T follicular helper cell (primary cell): ENCODE measurements at regions not wholly inside any gene's neighbourhood (a gene's known extent, or its start where the extent isn't known, plus 50 kb on each side); places are given as distances from the start of the nearest gene placed in this dataset.

Source experiments
- DNase-seq: peaks from one replicate; pipeline ENCODE4 v3.0.0-alpha.2; 2020; ENCODE audit warnings: low read depth

DNA sequence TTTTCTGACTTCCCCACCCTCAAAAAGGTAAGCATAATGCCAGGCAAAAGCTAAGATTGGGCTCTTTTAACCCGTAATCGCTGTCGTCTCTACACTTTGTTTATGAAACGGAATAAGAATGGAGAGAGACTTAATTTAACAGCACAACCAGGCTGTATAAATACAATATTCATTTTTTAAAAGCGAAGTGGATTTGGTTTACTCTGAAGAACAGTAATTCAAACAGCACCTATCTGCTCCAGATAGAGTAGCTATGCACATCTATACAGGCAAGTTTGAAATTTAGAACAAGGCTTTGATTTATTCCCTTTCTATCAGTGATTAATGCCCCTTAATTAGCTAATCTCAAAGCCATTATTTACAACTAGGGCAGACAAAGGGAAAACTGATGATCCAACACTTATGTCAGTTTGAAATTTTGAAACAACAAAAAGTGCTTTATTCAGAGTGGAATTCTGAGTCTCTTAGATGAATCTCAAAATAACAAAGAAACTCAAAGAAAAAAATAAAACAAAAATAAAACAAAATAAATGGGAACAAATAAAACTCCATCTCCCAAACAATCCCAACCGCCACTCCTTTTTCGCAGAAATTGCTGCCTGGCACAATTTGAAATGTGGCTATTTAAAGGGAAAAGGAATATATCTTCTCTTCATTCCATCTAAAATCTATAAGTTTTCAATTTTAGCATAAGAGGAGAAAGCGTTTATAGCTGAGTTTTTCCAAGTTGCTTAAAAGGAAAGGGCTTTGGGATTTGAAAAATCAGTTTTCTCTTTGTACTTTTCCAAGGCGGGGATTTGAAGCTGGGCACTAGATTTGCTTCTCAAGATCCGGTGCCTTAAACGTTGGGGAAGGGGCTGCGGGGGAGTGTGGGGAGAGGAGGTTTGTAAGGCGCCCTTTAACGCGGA, 298.6 kb downstream of the PARP8 start:
- no peak for DNase-seq

DNA sequence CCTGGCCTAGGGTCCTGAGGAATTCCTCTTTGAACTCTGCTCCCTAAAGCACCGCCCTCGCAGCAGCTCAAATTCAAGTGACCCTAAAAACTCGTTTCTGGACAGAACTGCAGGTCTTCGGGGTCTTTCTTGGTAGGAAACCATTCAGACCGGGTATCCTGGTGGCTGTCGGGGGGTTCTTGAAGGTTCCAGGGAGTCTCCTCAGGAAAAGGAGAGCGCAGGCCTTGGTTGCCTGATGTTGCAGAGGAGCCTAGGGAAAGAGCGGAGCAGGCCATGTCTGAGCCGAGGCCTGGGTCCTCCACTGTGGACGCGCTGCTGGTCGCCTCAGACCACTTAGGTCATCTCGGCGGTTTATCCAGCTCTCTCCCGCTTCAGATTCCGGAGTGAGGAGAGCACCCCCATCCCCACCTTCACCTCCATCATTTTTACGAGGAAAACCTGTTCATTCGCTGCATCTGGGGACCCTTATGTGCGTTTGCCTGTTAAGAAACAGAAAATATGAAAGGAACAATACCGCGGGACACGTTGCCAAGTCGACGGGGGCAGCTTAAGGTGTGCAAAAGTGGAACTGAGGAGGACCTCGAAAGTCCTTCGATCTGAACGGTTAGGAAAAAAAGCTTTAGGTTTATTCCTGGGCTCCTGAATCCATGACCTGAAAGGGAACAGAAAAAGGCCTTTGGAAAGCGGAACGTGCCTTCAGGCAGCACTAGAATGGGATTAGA, 299.4 kb downstream of the PARP8 start:
- no peak for DNase-seq

- DNase-seq, result no peak
These were observed 300.6 kb downstream of the PARP8 start for GRCh38 chr5:50967009-50967562.

DNA sequence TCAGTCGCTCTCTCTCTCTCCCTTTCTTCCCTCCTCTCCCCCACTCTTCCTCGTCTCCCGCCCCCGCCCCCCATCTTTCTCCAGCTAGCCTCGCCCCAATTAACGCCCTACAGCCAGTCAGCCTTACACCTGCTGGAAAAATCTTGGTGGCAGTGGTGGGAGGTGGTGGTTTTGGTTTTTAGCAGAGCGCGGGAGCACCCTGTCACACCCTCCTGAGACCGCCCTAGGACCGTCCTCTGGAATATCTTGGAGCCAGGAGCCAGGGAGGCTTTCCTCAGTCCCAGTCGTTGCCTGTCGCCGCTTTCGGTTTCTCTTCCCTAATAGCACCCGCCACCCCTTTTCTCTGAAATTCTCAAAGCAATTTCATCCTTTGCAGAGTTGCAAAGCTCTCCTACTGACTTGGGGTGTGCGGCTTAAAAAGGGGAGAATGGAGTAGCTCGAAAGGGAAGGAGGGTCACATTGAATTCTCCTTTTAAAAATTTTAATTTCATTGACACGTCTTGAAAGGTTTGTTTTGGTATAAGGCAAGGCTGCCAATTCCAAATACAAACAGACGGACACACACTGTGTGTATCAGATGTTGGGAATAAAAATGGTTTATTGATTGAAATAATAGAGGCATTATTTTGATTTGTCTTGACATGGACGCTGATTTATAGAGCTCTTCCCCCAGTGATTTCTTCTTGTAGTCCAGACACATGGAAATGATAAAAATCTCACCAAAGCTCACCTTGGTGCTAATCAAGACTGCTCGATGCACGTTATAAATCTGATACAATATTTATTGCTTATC, 301.3 kb downstream of the PARP8 start:
- no peak for DNase-seq

DNA sequence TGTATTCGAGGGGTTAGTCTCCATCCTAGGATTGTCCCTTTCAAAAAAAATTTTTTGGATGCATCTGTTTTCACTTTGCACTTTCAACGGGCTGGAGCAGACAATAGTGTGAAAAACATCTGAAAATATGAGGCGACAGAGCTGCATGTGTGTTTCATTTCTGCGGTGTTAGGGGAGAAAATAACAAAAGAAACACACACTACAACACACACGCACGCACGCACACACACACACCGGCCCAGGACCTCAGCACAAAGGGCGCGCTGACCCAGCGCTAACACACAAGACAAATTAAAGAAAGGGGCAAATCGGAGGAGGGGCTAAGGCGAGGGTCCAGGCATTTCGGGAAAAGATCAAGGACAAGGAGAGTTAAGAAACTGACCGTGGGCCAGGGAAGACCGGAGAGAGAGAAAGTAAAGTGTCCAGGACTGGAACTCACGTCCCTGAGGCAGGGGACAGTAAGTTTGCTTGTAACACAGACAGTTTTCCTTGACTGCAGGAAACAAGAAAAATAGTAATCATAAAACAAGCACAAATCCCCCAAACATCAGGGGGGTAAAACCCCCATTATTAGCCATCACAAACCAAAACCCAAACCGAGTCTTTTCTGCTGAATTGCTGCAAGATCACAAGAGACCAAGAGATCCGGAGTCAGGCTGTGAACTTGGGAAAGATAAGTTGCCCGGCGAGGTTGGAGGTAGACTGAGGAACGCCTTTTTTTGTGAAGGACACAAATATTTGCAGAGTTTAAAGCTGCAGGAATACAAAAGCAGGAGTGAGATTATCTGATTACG, 302.1 kb downstream of the PARP8 start:
- DNase-seq, result no peak

DNA sequence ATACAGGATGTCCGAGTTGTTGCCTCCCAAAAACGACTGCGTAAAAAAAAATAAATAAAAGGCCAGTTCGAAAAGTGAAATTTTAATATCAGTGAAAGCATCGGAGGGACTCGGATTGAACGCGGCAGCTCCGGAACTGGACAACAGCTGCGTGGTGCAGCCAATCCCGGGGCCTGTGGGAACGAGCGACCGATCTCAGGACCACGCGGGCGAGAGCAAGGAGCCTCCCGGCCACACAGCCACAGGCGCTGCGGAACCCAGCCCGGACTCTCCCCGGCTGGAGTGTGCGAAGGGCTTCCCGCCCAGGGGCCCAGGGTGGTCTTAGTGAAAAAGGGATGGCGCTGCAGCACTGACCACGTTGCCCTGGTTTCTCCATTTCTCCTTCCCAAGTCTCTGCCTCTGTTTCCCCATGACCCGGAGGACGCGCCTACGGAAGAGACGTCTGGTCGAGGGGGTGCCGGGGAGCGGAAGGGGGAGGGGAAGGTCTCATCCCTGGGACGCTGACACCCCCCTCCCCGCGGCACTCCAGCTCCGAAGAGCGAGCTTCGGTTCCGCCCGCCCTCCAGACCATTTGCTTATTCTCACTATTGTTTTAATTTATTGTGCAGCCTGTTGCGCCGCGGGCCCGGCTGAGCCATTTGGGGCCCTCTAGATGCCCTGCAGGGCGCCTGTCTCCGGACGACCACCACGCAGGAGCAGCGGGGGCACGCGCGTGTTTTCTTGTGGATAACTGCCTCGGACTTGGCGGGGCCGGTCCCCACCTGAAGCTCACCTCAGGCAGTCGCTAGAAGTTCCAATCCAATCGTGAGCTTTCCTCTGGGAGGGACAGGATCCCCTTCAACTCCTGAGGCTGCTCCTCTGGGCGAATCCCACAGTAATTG, 303.0 kb downstream of the PARP8 start:
- no peak for DNase-seq

GRCh38 chr5:50975840-50976239, 309.4 kb downstream of the PARP8 start:
- DNase-seq, result no peak

DNA sequence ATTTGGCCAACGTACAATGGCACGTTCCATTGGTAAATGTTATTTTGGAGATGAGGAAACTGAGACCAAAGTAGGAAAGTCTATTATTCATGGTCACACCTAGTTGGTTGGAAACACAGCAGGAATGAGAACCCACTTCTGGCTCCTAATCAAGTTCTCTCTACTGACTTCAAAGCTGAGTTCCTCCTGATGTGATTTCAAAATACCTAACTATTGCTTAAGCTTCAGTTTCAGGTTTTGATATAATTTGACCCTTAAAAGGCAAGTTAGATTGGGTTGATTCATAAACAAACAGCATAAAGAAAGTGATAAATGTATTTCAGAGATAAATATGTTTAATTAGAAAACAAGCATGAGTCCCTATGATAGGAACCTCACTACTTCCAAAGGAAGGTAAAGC, 312.5 kb downstream of the PARP8 start:
- no peak for DNase-seq

DNA sequence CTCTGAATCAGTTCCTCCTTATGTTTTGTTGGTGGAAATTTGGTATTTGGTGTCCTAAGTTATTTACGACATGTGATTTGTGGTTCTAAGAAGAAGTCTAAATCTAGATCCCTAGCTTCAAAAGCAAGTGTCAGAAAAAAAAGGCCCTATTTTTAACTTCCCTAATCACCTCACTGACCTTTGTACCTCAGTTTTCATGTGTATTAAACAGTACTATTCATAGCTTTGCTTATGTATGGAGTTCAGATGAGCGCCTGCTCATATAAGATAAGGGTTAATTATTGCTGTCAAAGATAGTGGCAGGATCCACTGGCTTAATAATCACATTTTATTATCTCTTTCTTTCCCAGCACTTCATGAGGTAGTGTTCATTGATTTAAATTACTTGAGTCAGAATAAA, 318.2 kb downstream of the PARP8 start:
- no peak for DNase-seq

DNA sequence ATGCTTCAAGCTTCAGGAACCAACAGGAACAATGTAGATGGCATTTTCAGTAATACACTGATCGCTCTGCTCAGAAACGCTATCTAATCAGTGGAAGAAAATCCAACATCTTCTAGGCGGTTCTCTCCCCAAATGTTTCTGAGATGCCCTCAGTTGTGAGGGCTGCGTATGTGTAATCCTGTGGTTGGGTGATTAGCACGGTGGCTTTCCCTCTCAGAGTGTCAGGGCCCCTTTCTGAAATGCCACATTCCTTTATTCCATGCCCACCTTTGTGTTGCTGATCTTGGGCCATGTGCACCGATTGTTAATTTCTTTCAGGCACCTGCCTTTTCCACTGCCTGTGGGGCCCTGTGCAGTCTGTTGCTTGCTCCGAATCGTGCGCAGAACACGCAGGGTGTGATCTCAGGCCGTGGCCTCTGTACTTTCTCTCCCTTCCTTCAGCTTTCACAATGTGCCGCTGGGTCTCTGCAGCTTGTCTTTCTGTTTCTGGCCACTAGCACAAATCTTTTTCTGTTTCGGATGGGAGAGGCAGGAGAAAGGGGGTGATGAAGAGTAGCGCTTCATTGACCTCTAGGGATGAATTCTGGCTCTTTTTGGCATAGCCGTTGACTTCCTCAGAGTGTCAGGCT, 324.0 kb downstream of the PARP8 start:
- DNase-seq, result no peak

DNA sequence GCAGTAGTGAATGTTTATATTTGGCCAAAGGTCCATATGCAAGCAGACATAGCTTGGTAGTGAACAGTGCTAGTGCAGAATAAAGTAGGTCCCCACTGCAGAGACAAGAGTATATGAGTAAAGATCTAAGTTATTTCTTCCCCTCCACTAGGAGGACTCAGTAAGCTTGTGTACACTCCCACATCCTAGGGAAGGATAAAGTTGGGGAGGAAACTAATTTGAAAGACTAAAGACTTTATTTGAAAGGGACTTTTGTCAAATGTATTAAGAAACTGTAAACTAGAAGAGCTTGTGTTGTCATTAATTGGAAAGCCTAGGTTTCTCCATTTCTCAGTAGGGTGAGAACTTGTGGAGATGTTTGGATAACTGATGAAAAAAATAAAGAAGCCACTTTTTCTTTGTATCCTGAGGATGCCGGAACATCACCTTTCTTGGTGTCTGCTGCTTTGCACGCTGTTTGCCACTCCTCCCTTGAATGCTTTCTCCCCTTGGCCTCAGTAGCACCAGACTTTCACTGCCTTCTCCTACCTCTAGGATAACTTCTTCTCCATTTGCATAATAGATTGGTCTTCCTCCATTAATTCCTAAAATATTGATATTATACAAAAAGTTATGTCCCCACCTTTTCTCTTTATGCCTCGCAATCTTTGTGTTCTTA, 329.0 kb downstream of the PARP8 start:
- DNase-seq, result no peak

- DNase-seq, result no peak
These were observed 334.9 kb downstream of the PARP8 start for GRCh38 chr5:51001227-51001923.

DNA sequence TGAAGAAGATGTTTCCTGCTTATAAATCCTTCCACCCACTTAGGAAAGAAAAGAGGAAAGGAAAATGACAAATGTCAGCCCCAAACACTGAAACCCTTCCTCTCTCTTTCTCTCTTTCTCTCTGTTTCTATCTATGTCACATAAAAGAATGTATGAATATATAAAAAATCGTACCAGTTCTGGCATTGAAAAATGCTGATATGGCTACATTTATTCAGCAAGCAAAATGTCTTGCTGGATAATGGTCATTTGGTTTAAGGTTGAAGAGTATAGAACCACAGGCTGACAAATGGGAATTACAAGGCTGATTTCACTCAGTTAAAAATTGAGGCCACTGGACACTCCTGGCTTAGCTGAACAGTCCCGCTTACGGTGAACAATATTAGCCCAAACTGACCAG, 335.9 kb downstream of the PARP8 start:
- no peak for DNase-seq

- DNase-seq, result no peak
These were observed 346.6 kb downstream of the PARP8 start for GRCh38 chr5:51013036-51013435.

DNA sequence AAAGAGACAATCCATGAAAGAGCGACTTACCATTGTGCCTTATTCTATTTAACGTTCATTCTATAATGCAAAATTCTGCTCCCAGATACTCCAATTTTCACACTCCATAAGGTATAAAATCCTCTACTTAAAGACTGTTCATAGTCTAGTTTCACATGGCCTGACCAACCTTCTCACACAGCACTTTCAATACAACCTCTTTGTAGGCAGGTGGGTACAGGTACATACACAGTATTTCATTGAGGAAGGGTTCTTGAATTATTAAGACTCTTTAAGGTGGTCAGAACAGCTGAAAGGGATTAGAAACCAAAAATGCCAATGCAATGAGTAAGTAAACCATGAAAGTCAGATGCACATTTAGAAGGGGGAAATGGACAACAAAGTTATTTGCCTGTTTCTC, 352.0 kb downstream of the PARP8 start:
- DNase-seq, result no peak

DNA sequence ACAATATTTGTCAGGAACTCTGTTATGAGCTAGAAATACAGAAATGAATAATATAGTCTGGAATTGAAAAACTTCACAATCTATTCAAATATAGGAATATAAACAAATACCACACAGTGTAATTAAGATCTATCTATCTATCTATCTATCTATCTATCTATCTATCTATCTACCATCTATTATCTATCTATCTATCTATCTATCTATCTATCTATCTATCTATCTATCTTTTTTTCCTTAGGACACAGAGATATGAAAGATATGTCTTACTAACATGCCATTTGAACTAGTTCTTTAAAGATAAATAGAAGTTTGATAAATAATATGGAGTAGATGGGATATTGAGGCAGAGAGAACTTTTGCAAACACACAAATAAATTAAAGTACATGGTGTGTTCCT, 357.8 kb downstream of the PARP8 start:
- DNase-seq, result no peak

- DNase-seq, result no peak
These were observed 356.0 kb upstream of the ISL1 start for GRCh38 chr5:51027271-51027670.

DNA sequence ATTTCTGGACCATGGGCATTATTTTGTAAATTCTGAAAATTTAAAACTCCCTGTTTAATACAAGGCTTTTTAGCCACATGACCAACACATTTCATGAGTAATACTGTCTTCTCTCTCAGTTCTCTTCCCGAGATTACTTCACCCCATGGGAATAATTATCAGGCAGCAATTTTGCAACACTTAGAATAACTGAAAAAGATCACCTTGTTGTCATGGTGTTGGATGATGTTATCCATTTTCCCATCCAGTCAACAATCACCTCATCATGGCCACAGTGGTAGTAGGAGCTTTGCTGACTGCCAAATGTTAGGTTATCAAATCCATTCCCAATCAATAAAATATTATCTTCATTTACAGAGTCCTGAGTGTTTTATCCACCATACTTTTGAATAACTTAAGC, 354.9 kb upstream of the ISL1 start:
- no peak for DNase-seq

DNA sequence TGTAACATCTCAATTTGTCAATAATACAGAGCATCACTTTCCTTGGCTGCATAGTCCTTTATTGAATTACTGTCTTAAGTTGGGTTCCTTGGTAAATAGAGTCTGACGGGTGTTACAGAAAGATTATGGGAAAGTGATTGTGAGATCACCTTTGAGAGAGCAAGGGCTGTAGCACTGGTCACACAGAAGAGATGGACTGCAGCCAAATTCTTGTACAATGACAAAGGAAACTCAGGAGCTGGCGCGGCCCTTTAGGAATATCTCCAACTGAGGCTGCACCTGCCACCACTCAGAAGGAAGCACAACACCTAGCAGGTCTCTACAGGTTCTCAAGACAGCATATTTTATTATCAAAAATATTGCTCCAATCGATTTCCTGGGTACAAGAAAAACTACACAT, 350.0 kb upstream of the ISL1 start:
- no peak for DNase-seq
